DMS153 treated with DMSO at 0.1 percent for 48 hours (cell line): ENCODE measurements at regions not wholly inside any gene's neighbourhood (a gene's known extent, or its start where the extent isn't known, plus 50 kb on each side); places are given as distances from the start of the nearest gene placed in this dataset.

ENCODE experiments used
- DNase-seq: peaks from one replicate; lab custom pipeline; 2025; ENCODE audit not compliant: unreplicated experiment; lab: John Stamatoyannopoulos, UW

DNA sequence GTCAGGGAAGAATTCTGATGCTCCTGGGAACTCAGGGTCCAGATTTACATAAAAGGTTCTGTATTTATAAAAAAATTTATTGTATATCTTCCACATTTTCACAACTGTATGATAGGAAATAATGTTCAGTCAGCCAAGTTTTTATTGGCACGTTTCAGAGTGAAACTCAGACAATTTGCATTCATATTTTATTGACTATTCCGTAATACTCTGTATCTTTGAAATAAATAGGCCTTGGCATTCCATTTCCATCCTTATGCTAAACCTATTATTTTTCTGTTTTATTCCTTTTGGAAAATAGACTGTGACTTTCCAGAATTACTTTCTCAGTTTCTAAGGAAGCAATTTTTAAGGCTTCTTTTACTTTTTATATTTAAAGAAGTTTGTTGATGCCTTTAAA lies 329.0 kb downstream of the OLFM3 start:
- no peak for DNase-seq

DNA sequence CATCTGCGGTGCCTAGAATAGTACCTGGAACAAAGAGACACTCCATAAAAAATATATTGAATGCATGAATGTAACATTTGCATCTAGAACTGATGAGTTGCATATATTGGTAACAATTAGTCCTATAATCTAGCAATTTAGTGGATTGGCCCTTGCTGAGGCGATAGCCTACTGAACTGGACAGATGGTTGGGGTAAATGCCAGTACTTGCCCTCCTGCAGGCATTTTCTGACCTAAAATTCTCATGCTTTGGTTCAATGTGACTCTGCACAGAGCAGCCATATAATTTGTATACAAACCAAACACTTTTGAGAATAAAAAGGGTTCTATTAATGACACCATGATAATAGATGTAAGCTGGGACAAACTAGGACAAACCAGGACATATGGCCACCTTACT lies 313.6 kb downstream of the OLFM3 start:
- no peak for DNase-seq

GRCh38 chr1:101683561-101683960 lies 313.2 kb downstream of the OLFM3 start:
- DNase-seq, result no peak

- DNase-seq, result no peak
Observed at GRCh38 chr1:101697072-101697471, 299.7 kb downstream of the OLFM3 start.

GRCh38 chr1:101698681-101699080 lies 298.0 kb downstream of the OLFM3 start:
- DNase-seq, result no peak

- DNase-seq, result no peak
Observed at GRCh38 chr1:101704895-101705294, 291.8 kb downstream of the OLFM3 start.

DNA sequence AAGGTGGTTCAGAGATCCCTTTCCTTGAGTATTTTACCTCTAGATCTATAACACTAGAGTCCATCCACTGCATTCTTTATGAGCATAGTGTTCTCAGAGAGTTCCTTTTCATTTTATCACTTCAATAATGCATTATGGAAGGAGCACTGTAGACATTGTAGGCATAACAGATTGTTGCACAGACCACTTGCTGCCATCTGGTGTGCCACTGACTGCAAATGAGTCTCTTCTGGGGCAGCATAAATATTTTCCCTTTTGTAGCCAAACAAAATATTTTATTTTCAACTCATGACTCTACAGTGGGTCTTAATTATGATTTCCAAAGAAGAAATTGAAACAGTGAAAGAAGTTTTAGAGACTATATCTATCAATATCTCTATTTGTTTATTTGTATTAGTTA lies 290.4 kb downstream of the OLFM3 start:
- no peak for DNase-seq

DNA sequence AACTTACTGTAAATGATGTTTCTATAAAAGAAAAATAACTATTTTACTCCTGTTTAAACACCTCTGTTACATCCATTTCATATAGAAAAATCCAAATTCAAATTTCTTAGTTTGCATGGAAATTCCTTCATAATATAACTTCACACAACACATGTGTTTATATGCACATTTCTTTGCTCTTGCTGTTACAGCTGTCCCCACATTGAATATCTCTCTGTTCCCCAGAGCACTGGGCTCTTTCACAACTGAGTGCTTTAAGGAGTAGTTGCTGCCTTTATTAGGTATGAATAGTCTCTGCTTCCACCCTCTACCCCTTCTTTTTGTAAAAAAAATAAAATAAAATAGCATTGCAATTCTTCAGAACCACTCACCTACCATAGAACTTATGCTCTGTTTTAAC lies 287.0 kb downstream of the OLFM3 start:
- DNase-seq, result no peak

DNA sequence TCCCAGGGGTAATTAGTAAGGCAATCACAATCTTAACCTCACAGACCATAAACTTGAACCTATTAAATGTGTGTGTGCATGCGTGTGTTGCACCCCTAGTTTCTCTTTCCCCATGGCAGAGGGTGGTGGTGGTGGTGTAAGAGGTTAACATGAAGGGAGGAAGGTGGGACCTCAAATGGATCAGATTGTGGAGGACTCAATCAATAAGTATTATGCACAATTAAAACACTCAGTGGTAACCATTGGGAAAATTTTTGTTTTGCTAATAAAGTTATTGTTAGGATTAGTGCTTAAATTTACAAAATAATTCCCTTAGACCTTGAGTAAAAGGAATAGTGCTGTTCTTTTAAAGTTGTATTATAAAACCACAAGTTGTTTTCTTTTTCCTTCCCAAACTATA lies 283.0 kb downstream of the OLFM3 start:
- no peak for DNase-seq

DNA sequence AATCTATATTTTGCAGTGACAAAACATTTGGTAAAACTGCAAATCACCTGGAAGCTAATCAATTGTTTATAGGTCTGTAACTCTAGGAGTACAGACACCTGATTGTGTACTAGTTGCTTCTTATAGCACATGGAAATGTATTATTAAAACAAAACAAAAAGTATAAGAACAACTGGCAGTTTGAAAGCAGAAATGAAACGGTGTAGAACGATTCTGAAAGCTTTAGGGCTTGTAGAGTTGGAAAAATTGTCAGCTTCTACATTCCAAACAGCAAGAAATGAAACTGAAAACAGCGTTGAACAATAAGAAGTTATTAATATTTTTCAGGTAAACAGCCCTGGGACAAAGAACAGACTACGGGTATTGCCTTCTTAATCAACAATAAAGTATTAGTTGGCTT lies 273.3 kb downstream of the OLFM3 start:
- DNase-seq, result no peak

DNA sequence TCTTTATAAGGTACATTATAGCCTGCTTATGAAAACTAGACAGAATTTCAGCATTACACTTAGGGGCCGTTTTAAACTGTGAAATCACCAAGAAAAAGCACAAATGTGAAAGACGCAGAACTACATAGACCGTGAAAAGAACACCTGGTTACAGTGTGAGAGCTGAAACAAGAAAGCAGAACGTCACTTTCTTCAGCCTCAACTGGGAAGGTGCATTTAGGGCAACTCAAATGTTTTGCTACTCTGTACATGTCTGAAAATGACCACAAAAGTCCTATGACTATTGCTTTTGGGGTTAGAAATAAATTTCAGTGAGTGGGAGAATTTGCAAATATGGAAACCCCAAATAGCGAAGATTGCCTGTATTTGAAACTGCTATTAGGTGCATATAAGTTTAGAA lies 268.7 kb downstream of the OLFM3 start:
- no peak for DNase-seq

DNA sequence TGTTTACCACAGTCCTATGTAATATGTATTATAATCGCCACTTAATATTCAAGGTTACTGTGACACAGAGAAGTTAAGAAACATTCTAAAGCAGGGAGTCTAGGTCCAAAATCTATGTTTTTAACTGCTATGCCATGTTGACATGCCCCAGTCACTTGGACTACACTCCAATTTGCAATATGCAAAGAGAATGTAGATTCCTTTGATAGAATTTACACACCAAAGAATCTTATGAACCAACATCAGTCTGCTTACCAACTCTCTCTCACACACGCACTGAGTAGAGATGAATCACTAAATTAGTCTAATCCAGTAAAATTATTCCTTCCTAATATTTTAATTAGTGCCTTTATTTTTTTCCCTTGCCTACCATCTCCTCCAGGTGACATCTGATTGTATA lies 266.2 kb downstream of the OLFM3 start:
- no peak for DNase-seq

DNA sequence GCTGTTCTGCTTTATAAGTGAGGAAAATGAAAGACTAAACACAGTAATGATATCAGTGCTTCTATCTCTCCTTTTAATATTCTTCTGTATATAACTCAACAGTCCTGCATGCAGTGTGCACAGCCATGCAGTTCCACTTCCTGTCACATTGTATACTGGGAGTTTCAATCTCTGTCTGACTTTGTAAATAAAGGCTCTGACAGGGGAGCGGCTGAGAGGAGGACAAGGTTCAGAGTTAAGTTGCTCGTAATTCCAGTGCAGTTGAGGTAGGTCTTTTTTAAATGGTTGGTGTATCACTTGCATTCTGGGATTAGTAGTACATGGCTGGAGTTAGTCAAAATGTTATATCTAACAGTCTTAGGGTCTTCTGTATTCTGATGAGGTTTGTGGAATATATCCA lies 264.5 kb downstream of the OLFM3 start:
- DNase-seq, result no peak

DNA sequence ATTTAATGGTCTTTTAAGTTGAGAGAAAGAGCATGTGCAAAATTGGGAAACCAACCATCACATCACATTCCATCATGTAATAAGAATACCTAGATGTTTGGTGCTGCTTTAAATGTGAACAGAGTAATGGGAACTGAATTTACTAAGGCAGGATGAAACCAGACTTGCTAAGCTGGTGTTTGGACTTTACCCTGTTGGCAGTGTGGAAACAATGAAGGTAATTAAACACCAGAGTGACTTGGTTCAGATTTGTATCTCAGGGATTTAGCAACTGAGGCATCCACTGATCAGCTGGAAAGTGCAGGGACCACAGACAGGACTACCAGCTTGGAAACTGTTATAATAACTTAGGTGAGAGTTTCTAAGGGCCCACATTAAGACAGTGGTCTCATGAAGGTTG lies 263.4 kb downstream of the OLFM3 start:
- no peak for DNase-seq

GRCh38 chr1:101738475-101738874 lies 258.3 kb downstream of the OLFM3 start:
- DNase-seq, result no peak

DNA sequence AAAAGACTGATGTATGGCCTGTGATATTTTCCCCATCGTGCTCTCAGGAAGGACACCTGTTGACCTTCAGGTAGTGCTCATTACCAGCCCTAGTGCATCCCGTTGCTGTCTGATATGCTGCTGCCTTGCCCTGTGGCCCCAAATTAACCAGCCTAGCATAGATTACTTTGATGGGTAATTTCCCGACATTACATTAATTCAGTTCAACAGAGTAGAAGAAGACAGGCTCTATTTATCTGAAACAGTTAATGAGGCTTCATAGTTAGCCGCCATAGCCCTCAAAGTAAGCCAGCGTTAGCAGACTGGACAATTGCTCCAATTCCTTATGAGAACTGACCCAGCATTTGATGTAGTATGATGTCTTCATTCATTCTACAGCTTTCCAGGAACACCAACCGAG lies 257.6 kb downstream of the OLFM3 start:
- DNase-seq, result no peak

GRCh38 chr1:101739826-101740330 lies 256.8 kb downstream of the OLFM3 start:
- no peak for DNase-seq

GRCh38 chr1:101741910-101742309 lies 254.8 kb downstream of the OLFM3 start:
- DNase-seq, result no peak

- DNase-seq, result no peak
Observed at GRCh38 chr1:101742509-101742908, 254.2 kb downstream of the OLFM3 start.

GRCh38 chr1:101745551-101746270 lies 251.0 kb downstream of the OLFM3 start:
- no peak for DNase-seq

DNA sequence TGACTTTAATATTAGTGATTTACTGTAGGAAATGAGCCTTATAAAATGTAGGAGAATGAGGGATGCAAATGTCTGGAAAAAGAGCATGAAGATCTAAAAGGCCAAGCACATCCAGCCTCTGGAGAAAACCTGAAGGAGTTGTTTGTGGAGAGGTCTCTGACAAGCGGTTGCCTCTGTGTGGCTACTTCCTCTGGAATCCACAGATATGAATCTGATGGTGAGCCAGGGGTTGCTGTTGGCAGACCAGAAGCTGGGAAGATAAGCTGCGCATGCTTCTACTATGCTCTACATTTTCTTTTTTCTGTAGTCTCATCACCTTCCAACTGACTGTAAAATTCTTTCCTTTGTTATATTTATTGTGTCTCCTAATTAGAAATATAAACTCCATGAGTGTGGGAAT lies 248.6 kb downstream of the OLFM3 start:
- no peak for DNase-seq
